ENCODE measurements at regions not wholly inside any gene's neighbourhood (a gene's known extent, or its start where the extent isn't known, plus 50 kb on each side); places are given as distances from the start of the nearest gene placed in this dataset.

GRCh38 chrX:144327495-144327894 lies 443.6 kb downstream of the UBE2NL start:
- no peak overlapping the region for H2BK120ac ChIP-seq (ENCODE audit: low read depth, low read length, poor library complexity, severe bottlenecking)
- no peaks in the 10 kb centered on the region for H3K27me3 ChIP-seq (ENCODE audit: insufficient read depth, low read length)
- H3K4me1 Mint-ChIP-seq, result no peaks in the 10 kb centered on the region
- no peak overlapping the region for H2BK15ac ChIP-seq (ENCODE audit: low read depth, low read length)
- H3K27me3 Mint-ChIP-seq (ENCODE audit: low read depth), result no peaks in the 10 kb centered on the region; the same call in 1 of the 2 replicates
- H3K9me3 Mint-ChIP-seq, result peaks cover 41 to 43% of the 10 kb centered on the region in 2 experiments
- no CpG with 5 or more reads among the region's 4 CpGs for WGBS (ENCODE audit: extremely low coverage, insufficient read length, low lambda C conversion rate)
- H3K4ac ChIP-seq (ENCODE audit: low read depth, low read length), result no peak overlapping the region
- H3K27ac Mint-ChIP-seq, result no peak overlapping the region
- no peak overlapping the region for H2AFZ ChIP-seq (ENCODE audit: low read length)
- H3K14ac ChIP-seq (ENCODE audit: insufficient read depth, low read length), result no peak overlapping the region
- no peaks in the 10 kb centered on the region for H4K20me1 ChIP-seq (ENCODE audit: control insufficient read depth, insufficient read depth, insufficient read length)
- H2BK12ac ChIP-seq (ENCODE audit: insufficient read length, low read depth, low read length), result no peak overlapping the region
- no peak overlapping the region for H3K4me3 Mint-ChIP-seq
- no peak overlapping the region for H3K23ac ChIP-seq (ENCODE audit: insufficient read length, low read depth, low read length)
- H4K8ac ChIP-seq (replicated peaks; ENCODE audit: insufficient read length, low read depth, low read length), result no peak overlapping the region
- no peak overlapping the region for H4K5ac ChIP-seq (ENCODE audit: insufficient read length, low read depth, low read length)
- H3K79me2 ChIP-seq (ENCODE audit: insufficient read depth, low read length), result no peaks in the 10 kb centered on the region
- H3K56ac ChIP-seq (ENCODE audit: insufficient read length, low read depth, low read length), result no peak overlapping the region
- H3K9ac ChIP-seq (ENCODE audit: extremely low read depth, insufficient read length, low read length), result no peak overlapping the region
- peaks cover 0 to 2% (median 0%) of the 10 kb centered on the region in 3 experiments; a peak in 2 of 7 replicates for H3K36me3 Mint-ChIP-seq (ENCODE audit: insufficient read depth in 1 of 3, low read depth in 3 of 3)
- H3K23me2 ChIP-seq (ENCODE audit: insufficient read length, low read depth, low read length, poor library complexity, severe bottlenecking), result no peaks in the 10 kb centered on the region
- DNase-seq, result no peak
- no peak overlapping the region for H3K18ac ChIP-seq (ENCODE audit: insufficient read length, low read depth, low read length)
- H3K9me3 ChIP-seq (ENCODE audit: control insufficient read depth, low read depth, low read length), result peaks cover 10% of the 10 kb centered on the region
- no peaks in the 10 kb centered on the region for H3K4me1 ChIP-seq (ENCODE audit: insufficient read depth, low read length)
- H3K27ac ChIP-seq (ENCODE audit: insufficient read length, low read depth, low read length), result no peak overlapping the region
- H3K4me2 ChIP-seq (ENCODE audit: insufficient read depth, insufficient read length, low read length), result no peak overlapping the region
- H4K91ac ChIP-seq (ENCODE audit: insufficient read length, low read depth, low read length), result no peak overlapping the region
- H3K79me1 ChIP-seq (ENCODE audit: insufficient read depth, low read depth, low read length, poor library complexity, severe bottlenecking), result no peaks in the 10 kb centered on the region
- H3T11ph ChIP-seq (ENCODE audit: low read length), result no peak overlapping the region
- H2BK20ac ChIP-seq (ENCODE audit: low read depth, low read length, poor library complexity, severe bottlenecking), result no peak overlapping the region
- no peak overlapping the region for H2AK5ac ChIP-seq (ENCODE audit: insufficient read length, low read length)
- no peak for TF ChIP-seq CTCF (conservative IDR thresholded peaks at IDR 0.05)
- H2BK5ac ChIP-seq (ENCODE audit: insufficient read length, low read length), result no peak overlapping the region

Data from H9 (cell line).